Osteoblast (primary cell): ENCODE measurements at regions not wholly inside any gene's neighbourhood (a gene's known extent, or its start where the extent isn't known, plus 50 kb on each side); places are given as distances from the start of the nearest gene placed in this dataset.
"Not testable (repeated sequence)": the region's sequence is repeated elsewhere in the genome, so short reads cannot be mapped to it uniquely, and the experiment has no call there.

Experiments used
- DNase-seq: peaks from one replicate; pipeline ENCODE4 v3.0.0; 2011; ENCODE audit warnings: low spot score, mixed read lengths; ENCODE audit not compliant: insufficient read length; ENCODE audit errors: missing footprints
- H2AFZ ChIP-seq: 2 replicates; pipeline ENCODE4 v1.6.0; 2011; ENCODE audit warnings: mild to moderate bottlenecking, low read length
- H3K27ac ChIP-seq: 2 replicates; pipeline ENCODE4 v1.5.1; 2011; ENCODE audit warnings: mild to moderate bottlenecking, low read depth, low read length, moderate library complexity
- H3K27me3 ChIP-seq: 2 replicates; pipeline ENCODE4 v1.6.0; 2012; ENCODE audit warnings: mild to moderate bottlenecking, control low read depth, inconsistent platforms, low read length, moderate library complexity; ENCODE audit not compliant: insufficient read depth
- H3K36me3 ChIP-seq: 2 replicates; pipeline ENCODE4 v1.5.1; 2011; ENCODE audit warnings: mild to moderate bottlenecking, low read length, control low read depth, moderate library complexity; ENCODE audit not compliant: insufficient read depth
- H3K4me1 ChIP-seq: 2 replicates; pipeline ENCODE4 v1.5.1; 2011; ENCODE audit warnings: mild to moderate bottlenecking, low read length, control low read depth, moderate library complexity; ENCODE audit not compliant: insufficient read depth
- H3K4me2 ChIP-seq: 2 replicates; pipeline ENCODE4 v1.6.0; 2011; ENCODE audit warnings: mild to moderate bottlenecking, low read length; ENCODE audit not compliant: insufficient read depth
- H3K4me3 ChIP-seq: fragments of 200-600 bp; sonication (generic); 3 replicates; pipeline ENCODE4 v1.5.1; 2012; ENCODE audit warnings: mild to moderate bottlenecking, low read length, inconsistent platforms; ENCODE audit not compliant: insufficient read depth
- H3K79me2 ChIP-seq: 2 replicates; pipeline ENCODE4 v1.6.0; 2012; ENCODE audit warnings: mild to moderate bottlenecking, low read length, control low read depth, inconsistent platforms; ENCODE audit not compliant: insufficient read depth
- H3K9me3 ChIP-seq: 2 replicates; pipeline ENCODE4 v1.5.1; 2011; ENCODE audit warnings: low read depth, low read length, control low read depth
- H4K20me1 ChIP-seq: 2 replicates; pipeline ENCODE4 v1.6.0; 2012; ENCODE audit warnings: mild to moderate bottlenecking, low read length, control low read depth; ENCODE audit not compliant: insufficient read depth
- TF ChIP-seq, protein P1 (sequence below): IDR thresholded peaks from 2 replicates; pipeline ENCODE4 v1.5.1; 2011; ENCODE audit warnings: mild to moderate bottlenecking, low read depth, low read length, moderate library complexity; ENCODE audit errors: extremely low read depth

DNA sequence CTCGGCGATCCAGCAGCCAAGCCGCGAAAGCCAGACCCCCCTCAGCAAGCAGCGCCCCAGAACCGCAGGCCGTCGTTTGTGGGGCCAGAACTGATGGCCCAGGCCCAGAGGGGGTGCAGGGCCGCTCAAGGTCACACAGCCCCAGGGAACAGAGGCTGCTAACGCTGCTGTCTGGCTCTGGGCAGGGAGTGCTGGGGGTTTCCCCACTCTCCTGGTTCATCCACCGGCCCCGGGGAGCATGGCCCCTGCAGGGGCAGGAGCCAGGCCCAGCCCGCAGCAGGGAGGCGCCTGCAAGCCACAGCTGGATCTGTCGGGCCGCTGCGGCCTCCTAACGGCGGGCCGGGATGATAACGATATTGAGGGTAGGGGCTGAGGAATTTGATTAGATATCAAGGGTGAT is 64.8 kb upstream of the IGFBPL1 start:
- Histone ChIP-seq H3K27ac (no peak overlapping the region), H3K4me2 (no peak overlapping the region), H3K36me3 (no peaks in the 10 kb centered on the region), H3K4me3 (no peak overlapping the region), H3K79me2 (no peaks in the 10 kb centered on the region), H3K4me1 (no peaks in the 10 kb centered on the region), H3K9me3 (no peaks in the 10 kb centered on the region), H3K27me3 (no peaks in the 10 kb centered on the region), H2AFZ (no peak overlapping the region), H4K20me1 (no peaks in the 10 kb centered on the region)
- TF ChIP-seq, protein P1, sequence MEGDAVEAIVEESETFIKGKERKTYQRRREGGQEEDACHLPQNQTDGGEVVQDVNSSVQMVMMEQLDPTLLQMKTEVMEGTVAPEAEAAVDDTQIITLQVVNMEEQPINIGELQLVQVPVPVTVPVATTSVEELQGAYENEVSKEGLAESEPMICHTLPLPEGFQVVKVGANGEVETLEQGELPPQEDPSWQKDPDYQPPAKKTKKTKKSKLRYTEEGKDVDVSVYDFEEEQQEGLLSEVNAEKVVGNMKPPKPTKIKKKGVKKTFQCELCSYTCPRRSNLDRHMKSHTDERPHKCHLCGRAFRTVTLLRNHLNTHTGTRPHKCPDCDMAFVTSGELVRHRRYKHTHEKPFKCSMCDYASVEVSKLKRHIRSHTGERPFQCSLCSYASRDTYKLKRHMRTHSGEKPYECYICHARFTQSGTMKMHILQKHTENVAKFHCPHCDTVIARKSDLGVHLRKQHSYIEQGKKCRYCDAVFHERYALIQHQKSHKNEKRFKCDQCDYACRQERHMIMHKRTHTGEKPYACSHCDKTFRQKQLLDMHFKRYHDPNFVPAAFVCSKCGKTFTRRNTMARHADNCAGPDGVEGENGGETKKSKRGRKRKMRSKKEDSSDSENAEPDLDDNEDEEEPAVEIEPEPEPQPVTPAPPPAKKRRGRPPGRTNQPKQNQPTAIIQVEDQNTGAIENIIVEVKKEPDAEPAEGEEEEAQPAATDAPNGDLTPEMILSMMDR, result no peak
- DNase-seq, result no peak

DNA sequence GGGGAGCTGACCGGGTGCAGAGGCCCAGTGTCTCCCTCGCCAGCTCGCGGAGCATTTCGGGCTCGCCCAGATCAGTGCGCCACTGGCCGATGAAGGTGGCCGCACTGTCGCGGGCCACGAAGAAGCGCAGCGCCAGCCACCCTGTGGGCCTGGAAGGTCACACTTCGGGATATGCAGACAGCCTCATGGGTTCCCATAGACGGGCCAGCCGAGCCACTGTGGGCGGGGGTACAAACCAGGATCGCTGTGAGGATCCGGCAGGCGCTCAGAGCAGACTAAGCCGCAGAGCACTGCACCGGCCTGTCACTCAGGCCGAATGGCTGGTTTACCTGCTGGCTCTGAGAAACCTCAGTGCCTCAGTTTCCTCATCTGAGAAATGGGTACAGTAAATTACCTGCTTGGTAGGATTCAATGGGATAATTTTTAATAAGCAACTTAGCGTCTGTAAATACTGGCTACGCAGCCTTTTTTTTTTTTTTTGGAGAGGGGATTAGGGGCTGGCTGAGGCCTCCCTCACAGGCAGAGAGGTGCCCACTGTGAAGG is 64.0 kb upstream of the IGFBPL1 start:
- no peaks in the 10 kb centered on the region for H4K20me1 ChIP-seq
- no peak overlapping the region for H3K4me3 ChIP-seq
- no peaks in the 10 kb centered on the region for H3K9me3 ChIP-seq
- no peaks in the 10 kb centered on the region for H3K79me2 ChIP-seq
- no peak overlapping the region for H3K4me2 ChIP-seq
- no peaks in the 10 kb centered on the region for H3K4me1 ChIP-seq
- no peak for DNase-seq
- H2AFZ ChIP-seq, result no peak overlapping the region
- H3K36me3 ChIP-seq, result no peaks in the 10 kb centered on the region
- TF ChIP-seq, protein P1, result no peak
- H3K27ac ChIP-seq, result no peak overlapping the region
- H3K27me3 ChIP-seq, result no peaks in the 10 kb centered on the region

DNA sequence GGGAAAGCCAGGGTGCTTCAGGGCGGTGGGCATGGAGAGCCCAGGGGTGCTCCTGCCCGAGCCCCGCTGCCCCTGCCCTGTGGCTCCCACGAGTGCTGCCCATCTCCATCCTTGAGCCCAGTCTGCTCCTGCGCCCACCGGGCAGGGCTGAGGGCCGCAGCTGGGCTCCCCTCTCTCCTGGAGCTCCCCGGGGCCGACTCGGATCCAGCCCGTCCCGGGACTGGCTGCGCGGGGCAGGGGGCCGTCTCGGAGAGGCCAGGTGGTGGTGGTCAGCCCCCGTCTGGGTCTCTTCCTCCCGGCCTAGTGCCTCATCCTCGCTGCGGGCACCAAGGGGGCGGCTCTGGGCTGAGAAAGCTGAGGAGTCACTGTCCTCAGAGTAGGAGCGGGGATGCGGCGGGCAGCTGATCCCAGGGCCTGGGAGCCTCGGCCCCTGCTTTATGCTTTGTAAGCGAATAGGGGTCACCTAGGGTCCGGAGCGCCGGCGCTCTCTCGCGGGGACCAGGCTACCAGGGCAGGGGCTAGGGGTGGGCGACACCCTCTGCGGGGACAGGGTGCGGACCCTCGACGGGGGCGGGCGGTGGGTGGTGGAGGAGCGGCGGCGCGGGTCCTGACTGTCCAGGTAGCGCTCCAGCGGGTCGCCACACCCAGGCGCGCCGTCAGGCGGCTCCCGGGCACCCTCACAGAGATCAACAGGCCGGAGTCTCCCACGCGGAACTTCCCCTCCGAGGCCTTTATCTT is 63.3 kb upstream of the IGFBPL1 start:
- not testable (repeated sequence) for H3K27me3 ChIP-seq, H4K20me1 ChIP-seq, H3K4me1 ChIP-seq, H3K79me2 ChIP-seq, H3K4me3 ChIP-seq, H3K4me2 ChIP-seq, H2AFZ ChIP-seq, H3K27ac ChIP-seq, DNase-seq, H3K9me3 ChIP-seq, H3K36me3 ChIP-seq

DNA sequence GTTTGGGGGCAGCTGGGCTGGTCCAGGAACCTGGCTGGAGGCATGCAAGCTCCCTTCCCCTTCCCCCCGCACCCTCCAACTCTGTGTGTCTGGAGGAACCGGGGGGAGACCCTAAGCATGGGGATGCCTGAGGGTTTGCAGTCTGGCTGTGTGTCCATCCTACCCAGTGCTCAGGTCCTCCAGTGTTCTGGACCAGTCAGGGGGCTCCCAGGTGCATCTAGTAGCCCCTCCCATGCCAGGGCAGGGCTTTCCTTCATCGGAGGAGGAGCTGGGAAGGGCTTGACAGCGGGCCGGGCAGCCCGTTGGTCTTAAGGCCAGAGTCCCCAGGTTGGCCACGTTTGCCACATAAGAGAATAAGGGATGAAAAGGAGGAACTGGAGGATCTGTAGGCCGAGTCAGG is 62.6 kb upstream of the IGFBPL1 start:
- no peaks in the 10 kb centered on the region for H3K79me2 ChIP-seq
- no peaks in the 10 kb centered on the region for H4K20me1 ChIP-seq
- H3K4me1 ChIP-seq, result no peaks in the 10 kb centered on the region
- DNase-seq, result no peak
- H2AFZ ChIP-seq, result no peak overlapping the region
- TF ChIP-seq, protein P1, result no peak
- H3K4me2 ChIP-seq, result no peak overlapping the region
- no peaks in the 10 kb centered on the region for H3K9me3 ChIP-seq
- no peak overlapping the region for H3K27ac ChIP-seq
- H3K27me3 ChIP-seq, result no peaks in the 10 kb centered on the region
- no peaks in the 10 kb centered on the region for H3K36me3 ChIP-seq
- H3K4me3 ChIP-seq, result no peak overlapping the region
